ENCODE measurements at regions not wholly inside any gene's neighbourhood (a gene's known extent, or its start where the extent isn't known, plus 50 kb on each side); places are given as distances from the start of the nearest gene placed in this dataset.

- H3K4me1 ChIP-seq (ENCODE audit: insufficient read depth, low read length) = no peaks in the 10 kb centered on the region
- no peak overlapping the region for H3K18ac ChIP-seq (ENCODE audit: insufficient read length, low read depth, low read length)
- H3K27me3 ChIP-seq (ENCODE audit: insufficient read depth, low read length) = no peaks in the 10 kb centered on the region
- H3K27ac ChIP-seq (ENCODE audit: insufficient read length, low read depth, low read length) = no peak overlapping the region
- H4K8ac ChIP-seq (replicated peaks; ENCODE audit: insufficient read length, low read depth, low read length) = no peak overlapping the region
- no peak overlapping the region for H2AK5ac ChIP-seq (ENCODE audit: insufficient read length, low read length)
- Mint-ChIP-seq H3K4me3 (no peak overlapping the region), H3K27ac (no peak overlapping the region), H3K4me1 (peaks cover 7 to 9% of the 10 kb centered on the region in 2 experiments; a peak in 3 of 4 replicates), H3K36me3 (ENCODE audit: insufficient read depth in 1 of 3, low read depth in 3 of 3) (no peaks in the 10 kb centered on the region), H3K27me3 (ENCODE audit: low read depth) (no peaks in the 10 kb centered on the region), H3K9me3 (no peaks in the 10 kb centered on the region)
- no CpG with 5 or more reads among the region's 1 CpG for WGBS (ENCODE audit: extremely low coverage, insufficient read length, low lambda C conversion rate)
- H3K9me3 ChIP-seq (ENCODE audit: control insufficient read depth, low read depth, low read length) = no peaks in the 10 kb centered on the region
- no peak overlapping the region for H4K91ac ChIP-seq (ENCODE audit: insufficient read length, low read depth, low read length)
- no peak for TF ChIP-seq CTCF (conservative IDR thresholded peaks at IDR 0.05)
- no peak overlapping the region for H3K23ac ChIP-seq (ENCODE audit: insufficient read length, low read depth, low read length)
- H4K5ac ChIP-seq (ENCODE audit: insufficient read length, low read depth, low read length) = no peak overlapping the region
- H2BK15ac ChIP-seq (ENCODE audit: low read depth, low read length) = no peak overlapping the region
- no peak overlapping the region for H3K56ac ChIP-seq (ENCODE audit: insufficient read length, low read depth, low read length)
- no peak overlapping the region for H3K4me2 ChIP-seq (ENCODE audit: insufficient read depth, insufficient read length, low read length)
- DNase-seq = no peak
- H2BK12ac ChIP-seq (ENCODE audit: insufficient read length, low read depth, low read length) = no peak overlapping the region
- no peak overlapping the region for H3T11ph ChIP-seq (ENCODE audit: low read length)
- H3K79me2 ChIP-seq (ENCODE audit: insufficient read depth, low read length) = no peaks in the 10 kb centered on the region
- H3K14ac ChIP-seq (ENCODE audit: insufficient read depth, low read length) = no peak overlapping the region
- H2AFZ ChIP-seq (ENCODE audit: low read length) = no peak overlapping the region
- no peak overlapping the region for H2BK120ac ChIP-seq (ENCODE audit: low read depth, low read length, poor library complexity, severe bottlenecking)
- no peak overlapping the region for H3K9ac ChIP-seq (ENCODE audit: extremely low read depth, insufficient read length, low read length)
- H4K20me1 ChIP-seq (ENCODE audit: control insufficient read depth, insufficient read depth, insufficient read length) = no peaks in the 10 kb centered on the region
- H3K4ac ChIP-seq (ENCODE audit: low read depth, low read length) = no peak overlapping the region
- no peak overlapping the region for H2BK5ac ChIP-seq (ENCODE audit: insufficient read length, low read length)
- H2BK20ac ChIP-seq (ENCODE audit: low read depth, low read length, poor library complexity, severe bottlenecking) = no peak overlapping the region
- no peaks in the 10 kb centered on the region for H3K79me1 ChIP-seq (ENCODE audit: insufficient read depth, low read depth, low read length, poor library complexity, severe bottlenecking)
- H3K23me2 ChIP-seq (ENCODE audit: insufficient read length, low read depth, low read length, poor library complexity, severe bottlenecking) = no peaks in the 10 kb centered on the region
Measured at GRCh38 chr1:191662051-191662450, 496.2 kb upstream of the RGS18 start.
